ENCODE measurements at regions not wholly inside any gene's neighbourhood (a gene's known extent, or its start where the extent isn't known, plus 50 kb on each side); places are given as distances from the start of the nearest gene placed in this dataset.

GRCh38 chr4:71123951-71124350 is 130.5 kb downstream of the DCK start:
- Histone ChIP-seq H3F3A (ENCODE audit: insufficient read depth) (peaks cover 4% of the 10 kb centered on the region; the same call in 1 of the 2 replicates), H3K4me3 (no peak overlapping the region), H3K27me3 (replicated peaks; ENCODE audit: insufficient read depth) (no peaks in the 10 kb centered on the region), H3K4me1 (ENCODE audit: insufficient read depth) (peaks cover 16% of the 10 kb centered on the region), H3K4me2 (ENCODE audit: unreplicated experiment) (no peak overlapping the region), H3K9me3 (ENCODE audit: low read depth) (no peaks in the 10 kb centered on the region), H4K20me1 (ENCODE audit: insufficient read depth) (no peaks in the 10 kb centered on the region), H3K36me3 (ENCODE audit: low read depth) (no peaks in the 10 kb centered on the region), H2AFZ (no peak overlapping the region), H3K9ac (no peak overlapping the region), H3K9me2 (ENCODE audit: insufficient read depth) (no peaks in the 10 kb centered on the region), H3K27ac (no peak overlapping the region), H3K79me2 (ENCODE audit: insufficient read depth) (no peaks in the 10 kb centered on the region)
- 79 to 94% methylated on average over 4 of the region's 4 CpGs for WGBS, 2 experiments (ENCODE audit: low coverage in 1 of 2, low lambda C conversion rate in 2 of 2, missing lambda C conversion rate in 2 of 2)
- TF ChIP-seq EZH2phosphoT487 (IDR thresholded peaks at IDR 0.05; ENCODE audit: insufficient read depth, low read depth), result no peak
- no peak for TF ChIP-seq EZH2 (IDR thresholded peaks at IDR 0.05; ENCODE audit: insufficient read depth, poor library complexity, severe bottlenecking)
- no peak for DNase-seq
- in situ Hi-C loops (cut with MboI), result no loop called here

- in situ Hi-C loops (cut with MboI), result loop anchor here (25.0 kb wide), 1 partner anchor 587 kb away; no protein-coding TSS in a partner anchor
- H3K4me1 ChIP-seq (ENCODE audit: insufficient read depth), result peaks cover 19% of the 10 kb centered on the region
- TF ChIP-seq EZH2phosphoT487 (IDR thresholded peaks at IDR 0.05; ENCODE audit: insufficient read depth, low read depth) (no peak), EZH2 (IDR thresholded peaks at IDR 0.05; ENCODE audit: insufficient read depth, poor library complexity, severe bottlenecking) (no peak)
- no peaks in the 10 kb centered on the region for H3K9me2 ChIP-seq (ENCODE audit: insufficient read depth)
- H3K27me3 ChIP-seq (replicated peaks; ENCODE audit: insufficient read depth), result no peaks in the 10 kb centered on the region
- H3K9me3 ChIP-seq (ENCODE audit: low read depth), result no peaks in the 10 kb centered on the region
- no peak overlapping the region for H3K4me3 ChIP-seq
- no peaks in the 10 kb centered on the region for H3K79me2 ChIP-seq (ENCODE audit: insufficient read depth)
- H3K4me2 ChIP-seq (ENCODE audit: unreplicated experiment), result no peak overlapping the region
- no peaks in the 10 kb centered on the region for H4K20me1 ChIP-seq (ENCODE audit: insufficient read depth)
- no peak overlapping the region for H3K27ac ChIP-seq
- H3F3A ChIP-seq (ENCODE audit: insufficient read depth), result peaks cover 4% of the 10 kb centered on the region; the same call in 1 of the 2 replicates
- no peaks in the 10 kb centered on the region for H3K36me3 ChIP-seq (ENCODE audit: low read depth)
- H2AFZ ChIP-seq, result no peak overlapping the region
- no peak overlapping the region for H3K9ac ChIP-seq
- no peak for DNase-seq
- WGBS, 2 experiments (ENCODE audit: low coverage in 1 of 2, low lambda C conversion rate in 2 of 2, missing lambda C conversion rate in 2 of 2), result 93 to 98% methylated on average over 4 of the region's 4 CpGs
These were observed 131.7 kb downstream of the DCK start for GRCh38 chr4:71125137-71125536.

GRCh38 chr4:71126719-71127118 is 133.3 kb downstream of the DCK start:
- Histone ChIP-seq H3K79me2 (ENCODE audit: insufficient read depth) (no peaks in the 10 kb centered on the region), H2AFZ (no peak overlapping the region), H3K27ac (peak overlapping the region; percentile 73), H3K4me2 (ENCODE audit: unreplicated experiment) (peak overlapping the region; percentile 47), H3K4me3 (peak overlapping the region; percentile 5; the same call in 1 of the 2 replicates), H4K20me1 (ENCODE audit: insufficient read depth) (no peaks in the 10 kb centered on the region), H3K9me2 (ENCODE audit: insufficient read depth) (no peaks in the 10 kb centered on the region), H3F3A (ENCODE audit: insufficient read depth) (peaks cover 19% of the 10 kb centered on the region), H3K36me3 (ENCODE audit: low read depth) (no peaks in the 10 kb centered on the region), H3K9ac (peak overlapping the region; percentile 14; the same call in 1 of the 2 replicates), H3K9me3 (ENCODE audit: low read depth) (no peaks in the 10 kb centered on the region), H3K4me1 (ENCODE audit: insufficient read depth) (peaks cover 31% of the 10 kb centered on the region), H3K27me3 (replicated peaks; ENCODE audit: insufficient read depth) (no peaks in the 10 kb centered on the region)
- TF ChIP-seq EZH2phosphoT487 (IDR thresholded peaks at IDR 0.05; ENCODE audit: insufficient read depth, low read depth) (0 out of 2 replicates have a peak, but pooled peaks have one; percentile 83), EZH2 (IDR thresholded peaks at IDR 0.05; ENCODE audit: insufficient read depth, poor library complexity, severe bottlenecking) (no peak)
- peak; percentile 94 for DNase-seq
- WGBS, 2 experiments (ENCODE audit: low coverage in 1 of 2, low lambda C conversion rate in 2 of 2, missing lambda C conversion rate in 2 of 2), result 0% methylated on average over 1 of the region's 1 CpG
- in situ Hi-C loops (cut with MboI), result loop anchor here (25.0 kb wide), 1 partner anchor 586 kb away; no protein-coding TSS in a partner anchor

- Histone ChIP-seq H3F3A (ENCODE audit: insufficient read depth) (peaks cover 32% of the 10 kb centered on the region), H3K27ac (peak overlapping the region; percentile 90), H2AFZ (peak overlapping the region; percentile 76), H3K9me3 (ENCODE audit: low read depth) (no peaks in the 10 kb centered on the region), H4K20me1 (ENCODE audit: insufficient read depth) (no peaks in the 10 kb centered on the region), H3K4me1 (ENCODE audit: insufficient read depth) (peaks cover 44% of the 10 kb centered on the region), H3K9ac (peak overlapping the region; percentile 74), H3K79me2 (ENCODE audit: insufficient read depth) (no peaks in the 10 kb centered on the region), H3K4me2 (ENCODE audit: unreplicated experiment) (peak overlapping the region; percentile 87), H3K9me2 (ENCODE audit: insufficient read depth) (peaks cover 3% of the 10 kb centered on the region; the same call in 1 of the 2 replicates), H3K4me3 (peak overlapping the region; percentile 65), H3K36me3 (ENCODE audit: low read depth) (no peaks in the 10 kb centered on the region), H3K27me3 (replicated peaks; ENCODE audit: insufficient read depth) (no peaks in the 10 kb centered on the region)
- DNase-seq, result peak; percentile 92
- no peak for TF ChIP-seq EZH2 (IDR thresholded peaks at IDR 0.05; ENCODE audit: insufficient read depth, poor library complexity, severe bottlenecking)
- no peak for TF ChIP-seq EZH2phosphoT487 (IDR thresholded peaks at IDR 0.05; ENCODE audit: insufficient read depth, low read depth)
- in situ Hi-C loops (cut with MboI), result loop anchor here (10.0 to 25.0 kb wide), 2 partner anchors 424 to 581 kb away; no protein-coding TSS in a partner anchor
- 0 to 1% methylated on average over 9 of the region's 9 CpGs for WGBS, 2 experiments (ENCODE audit: low coverage in 1 of 2, low lambda C conversion rate in 2 of 2, missing lambda C conversion rate in 2 of 2)
These were observed 137.6 kb downstream of the DCK start for GRCh38 chr4:71130827-71131603.

Data from GM23248 (cell line).